NCI-H510A (cell line): ENCODE measurements at regions not wholly inside any gene's neighbourhood (a gene's known extent, or its start where the extent isn't known, plus 50 kb on each side); places are given as distances from the start of the nearest gene placed in this dataset.

ENCODE experiments used
- DNase-seq: peaks from one replicate; lab custom pipeline; 2025; lab: John Stamatoyannopoulos, UW

DNA sequence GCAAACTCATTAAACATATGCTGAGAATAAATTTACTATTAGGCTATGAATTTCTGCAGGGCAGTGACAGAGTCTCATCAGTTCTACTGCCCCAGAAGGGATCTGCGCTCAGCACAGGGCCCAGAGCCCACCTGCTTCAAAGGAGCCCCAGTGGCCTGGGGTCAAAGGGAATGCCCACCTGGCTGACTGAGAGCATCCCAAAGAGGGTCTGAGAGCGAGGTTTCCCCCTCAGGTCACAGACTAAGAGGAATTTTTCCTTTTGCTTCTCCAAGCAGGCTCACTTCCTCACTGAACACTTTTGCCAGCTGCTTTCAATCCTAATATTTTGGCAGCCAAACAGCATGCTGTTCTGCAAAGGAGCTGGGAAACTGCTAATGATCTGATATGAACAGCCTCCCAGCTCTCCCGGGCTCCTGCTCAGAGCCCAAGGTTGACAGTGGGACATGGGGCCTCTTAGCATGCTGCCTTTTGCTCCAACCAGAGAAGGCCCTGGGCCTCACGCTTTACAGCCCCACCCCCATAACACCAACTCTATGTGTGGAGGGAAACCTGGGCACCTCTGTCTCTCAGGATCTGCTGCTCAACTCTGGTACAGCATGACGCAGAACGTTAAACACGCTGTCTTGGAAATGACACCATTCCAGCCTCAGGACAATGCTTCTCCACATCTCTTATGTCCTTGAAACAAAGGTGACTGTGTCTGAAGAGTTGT lies 70.7 kb upstream of the SYT6 start:
- DNase-seq: no peak

DNA sequence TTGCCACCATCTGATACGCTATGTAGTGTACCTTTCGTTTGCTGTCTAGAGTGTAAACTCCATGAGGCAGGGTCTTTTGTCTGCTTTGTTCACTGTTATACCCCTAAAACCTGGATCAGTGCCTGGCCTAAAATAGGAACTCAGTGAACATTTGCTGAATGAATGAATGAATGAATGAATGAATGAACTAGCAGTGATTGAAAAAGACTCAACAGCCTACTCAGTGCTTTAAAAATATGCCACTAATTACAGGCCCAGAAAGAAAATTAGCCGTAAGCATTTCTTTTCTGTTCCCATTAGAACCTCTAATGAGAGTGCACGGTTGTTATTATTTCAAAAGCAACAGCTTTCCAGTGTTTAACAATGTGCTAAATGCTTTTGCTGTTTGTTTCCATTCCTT lies 69.3 kb upstream of the SYT6 start:
- DNase-seq: no peak

DNA sequence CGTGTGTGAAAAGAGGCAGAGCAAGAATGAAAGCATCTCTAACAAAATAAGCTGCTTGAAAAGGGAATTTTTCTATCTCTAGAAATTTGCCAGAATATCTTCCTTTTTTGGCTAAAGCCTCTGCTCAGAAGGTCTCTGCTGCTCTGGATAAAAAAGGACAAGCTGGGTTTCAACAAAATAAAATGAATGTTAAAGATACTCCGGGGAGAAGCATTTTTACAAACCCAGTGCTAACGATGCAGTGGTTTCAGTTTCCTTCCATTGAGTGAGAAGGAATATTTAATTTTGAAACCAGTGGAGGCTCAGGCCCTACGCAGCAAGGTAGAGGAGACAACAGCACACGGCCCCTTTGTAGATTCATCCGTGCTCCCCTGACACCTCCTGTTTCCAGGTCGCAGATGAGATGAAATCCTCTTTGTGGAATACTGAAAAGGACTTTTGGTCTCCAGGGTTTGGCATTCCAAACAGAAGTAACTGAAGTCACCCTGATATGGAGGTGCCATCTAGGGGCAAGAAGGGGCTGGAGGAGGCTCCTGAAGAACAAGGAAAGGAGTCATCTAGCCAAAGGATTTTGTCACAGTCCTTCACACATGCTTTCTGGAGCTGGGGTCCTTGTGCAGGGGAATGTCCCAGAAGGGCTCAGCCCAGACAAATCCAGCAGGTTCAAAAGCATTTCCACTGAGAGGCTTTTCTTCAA lies 65.7 kb upstream of the SYT6 start:
- DNase-seq: no peak

- no peak for DNase-seq
Observed at GRCh38 chr1:114218361-114219171, 64.9 kb upstream of the SYT6 start.

- DNase-seq: no peak
Observed at GRCh38 chr1:114216431-114217173, 62.9 kb upstream of the SYT6 start.

DNA sequence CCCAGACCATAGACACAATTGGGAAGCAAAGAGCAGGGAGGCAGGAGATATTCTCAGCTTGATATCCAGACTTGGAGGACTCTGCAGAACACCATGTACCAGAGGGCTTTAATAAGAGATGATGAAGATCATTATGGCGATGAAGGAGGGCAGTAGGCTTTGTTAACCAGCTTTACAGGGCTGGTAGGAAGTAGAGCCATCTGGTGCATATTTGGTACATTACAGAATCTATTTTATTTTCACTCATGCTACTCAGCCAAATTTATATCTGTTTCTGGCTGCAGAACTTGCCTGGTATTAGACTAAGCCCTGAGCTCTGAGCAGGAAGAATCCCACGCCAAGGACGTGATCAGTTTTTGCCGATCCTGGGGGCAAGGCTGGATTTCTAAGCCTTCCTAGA lies 61.8 kb upstream of the SYT6 start:
- no peak for DNase-seq

GRCh38 chr1:114214016-114214415 lies 60.3 kb upstream of the SYT6 start:
- DNase-seq: no peak

GRCh38 chr1:114209971-114210370 lies 56.3 kb upstream of the SYT6 start:
- DNase-seq: no peak

GRCh38 chr1:114208714-114209113 lies 55.0 kb upstream of the SYT6 start:
- no peak for DNase-seq

DNA sequence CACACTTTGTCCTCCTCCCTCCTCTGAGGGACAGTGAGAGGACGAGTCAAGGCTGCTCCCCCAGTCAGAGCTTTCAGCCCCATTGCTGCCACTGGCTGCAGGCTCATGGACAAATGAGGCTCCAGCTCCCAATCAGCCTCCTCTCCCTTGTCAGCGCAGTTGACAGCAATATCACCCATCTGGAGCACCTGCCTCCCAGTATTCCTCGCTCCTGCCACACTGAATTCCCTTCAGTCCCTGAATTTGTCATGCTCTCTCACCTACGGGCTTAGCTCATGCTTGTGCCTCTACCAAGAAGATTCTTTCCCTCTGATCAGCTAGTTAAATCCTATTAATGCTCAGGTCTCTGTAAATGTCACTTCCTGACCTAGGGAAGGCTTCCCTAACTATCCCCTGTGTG lies 54.4 kb upstream of the SYT6 start:
- DNase-seq: no peak

- no peak for DNase-seq
Observed at GRCh38 chr1:114207635-114208034, 54.0 kb upstream of the SYT6 start.

DNA sequence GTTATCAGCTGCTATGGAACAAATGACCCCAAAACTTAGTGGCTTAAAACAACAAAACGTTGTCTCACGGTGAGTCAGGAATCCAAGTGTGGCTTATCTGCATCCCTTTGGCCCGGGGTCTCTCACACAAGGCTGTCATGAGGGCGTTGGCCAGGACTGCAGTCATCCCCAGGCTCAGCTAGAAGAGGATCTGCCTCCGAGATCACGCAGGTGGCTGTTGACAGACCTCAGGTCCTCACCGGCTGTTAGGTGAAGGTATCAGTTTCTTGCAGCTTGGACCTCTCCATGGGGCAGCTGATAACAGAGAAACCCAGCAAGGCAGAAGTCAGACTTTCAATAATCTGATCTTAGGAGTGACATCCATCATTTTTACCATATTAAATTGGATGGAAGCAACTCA lies 52.7 kb upstream of the SYT6 start:
- no peak for DNase-seq

DNA sequence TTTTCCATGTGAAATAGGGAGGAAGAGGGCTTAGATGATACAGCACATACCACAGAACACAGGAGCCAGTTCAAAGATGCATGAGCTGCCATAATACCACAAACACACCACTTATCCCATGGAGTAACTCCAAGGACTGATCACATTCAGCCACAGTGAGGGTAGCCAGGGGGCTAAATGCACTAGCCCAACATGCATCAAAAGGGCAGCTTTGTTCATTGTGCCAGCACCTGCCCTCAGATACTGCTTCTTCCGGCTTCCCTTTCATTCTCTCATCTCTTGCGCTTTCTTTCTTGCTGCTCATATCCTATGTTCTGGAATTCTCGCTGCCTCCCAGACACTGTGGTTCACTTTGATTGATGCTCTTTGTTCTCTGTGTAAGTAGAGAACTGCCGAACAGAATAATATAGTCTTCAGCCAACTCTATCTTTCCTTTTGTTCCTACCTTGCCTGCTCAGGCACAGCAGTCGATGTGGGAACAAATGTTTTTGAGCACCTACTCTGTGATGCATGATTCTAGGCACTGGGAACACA lies 50.0 kb upstream of the SYT6 start:
- DNase-seq: no peak
